ENCODE measurements at regions not wholly inside any gene's neighbourhood (a gene's known extent, or its start where the extent isn't known, plus 50 kb on each side); places are given as distances from the start of the nearest gene placed in this dataset.

- TF ChIP-seq MAX (IDR thresholded peaks at IDR 0.05) (no peak), POLR2A (IDR thresholded peaks at IDR 0.05; ENCODE audit: low read length) (no peak), CHD2 (IDR thresholded peaks at IDR 0.05; ENCODE audit: low read length, partially characterized antibody) (no peak), CTCF (IDR thresholded peaks at IDR 0.05) (no peak), EP300 (IDR thresholded peaks at IDR 0.05) (no peak), HMGXB4 (CRISPR knock-in tag; IDR thresholded peaks at IDR 0.05; ENCODE audit: borderline replicate concordance) (no peak), POLR2AphosphoS2 (conservative IDR thresholded peaks at IDR 0.05; ENCODE audit: low read length) (no peak), REST (IDR thresholded peaks at IDR 0.05) (no peak), EHF (CRISPR knock-in tag; IDR thresholded peaks at IDR 0.05) (no peak), MAZ (IDR thresholded peaks at IDR 0.05; ENCODE audit: borderline replicate concordance, low read depth, low read length) (no peak), RFX5 (IDR thresholded peaks at IDR 0.05) (no peak)
Observed at GRCh38 chr3:55320928-55321327, 166.2 kb downstream of the WNT5A start.
